Stimulated activated naive CD4-positive, alpha-beta T cell (primary cell): ENCODE measurements at regions not wholly inside any gene's neighbourhood (a gene's known extent, or its start where the extent isn't known, plus 50 kb on each side); places are given as distances from the start of the nearest gene placed in this dataset.

Experiments used
- DNase-seq, 6 experiments: peaks; one replicate each; lab custom pipeline; 2025; lab: John Stamatoyannopoulos, UW

DNA sequence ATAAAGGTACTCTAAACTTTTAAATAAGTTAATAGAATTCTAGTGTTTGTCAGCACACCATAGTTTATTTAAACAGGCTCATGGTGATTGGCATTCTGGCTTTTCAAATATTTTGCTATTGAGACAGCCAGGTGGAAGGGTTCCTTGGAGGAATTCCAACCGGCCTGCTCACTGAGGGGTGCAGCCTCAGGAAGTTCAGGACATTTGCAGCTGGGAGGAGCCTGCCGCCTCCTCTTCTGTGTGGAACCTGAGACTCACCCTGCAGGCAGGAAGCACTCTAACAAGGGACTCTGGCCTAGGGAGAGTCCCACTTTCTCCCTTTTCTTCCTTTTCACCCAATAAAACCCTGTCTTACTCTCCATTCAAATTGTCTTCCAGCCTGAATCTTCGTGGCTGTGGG is 1328.0 kb downstream of the FSTL5 start:
- no peak for DNase-seq

DNA sequence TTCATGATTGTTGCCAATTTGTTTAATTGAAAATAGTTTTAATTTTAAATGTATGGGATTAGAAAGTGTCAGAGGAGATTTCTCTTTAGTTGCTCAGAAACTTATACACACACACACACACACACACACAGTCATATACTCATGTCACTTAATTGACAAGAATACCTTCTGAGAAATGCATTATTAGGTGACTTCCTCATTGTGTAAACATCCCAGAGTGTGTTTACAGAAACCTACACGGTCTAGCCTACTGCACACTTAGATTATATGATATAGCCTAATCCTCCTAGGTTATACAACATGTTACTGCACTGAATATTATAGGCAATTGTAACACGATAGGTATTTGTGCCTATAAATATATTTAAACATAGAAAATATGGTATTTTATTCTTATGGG is 1327.4 kb downstream of the FSTL5 start:
- DNase-seq, result no peak

DNA sequence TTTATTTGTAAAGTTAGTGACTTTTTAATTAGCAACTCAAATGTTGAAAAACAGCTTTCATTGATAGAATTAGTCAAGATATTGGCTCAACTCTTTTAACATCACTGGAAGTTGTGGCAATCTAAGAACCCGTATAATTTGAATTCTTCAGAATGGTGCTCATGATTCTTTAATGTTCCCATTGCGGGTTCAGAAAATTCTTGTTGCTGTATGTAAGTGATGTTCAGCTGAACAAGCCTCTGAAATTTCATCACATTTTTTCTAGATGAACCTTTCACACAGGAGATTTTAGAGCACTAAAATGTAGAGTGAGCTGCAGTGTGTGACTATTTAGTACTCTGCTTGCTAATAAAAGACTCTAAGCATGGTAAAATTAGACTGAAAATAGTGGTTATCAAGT is 1317.7 kb downstream of the FSTL5 start:
- DNase-seq, result no peak

DNA sequence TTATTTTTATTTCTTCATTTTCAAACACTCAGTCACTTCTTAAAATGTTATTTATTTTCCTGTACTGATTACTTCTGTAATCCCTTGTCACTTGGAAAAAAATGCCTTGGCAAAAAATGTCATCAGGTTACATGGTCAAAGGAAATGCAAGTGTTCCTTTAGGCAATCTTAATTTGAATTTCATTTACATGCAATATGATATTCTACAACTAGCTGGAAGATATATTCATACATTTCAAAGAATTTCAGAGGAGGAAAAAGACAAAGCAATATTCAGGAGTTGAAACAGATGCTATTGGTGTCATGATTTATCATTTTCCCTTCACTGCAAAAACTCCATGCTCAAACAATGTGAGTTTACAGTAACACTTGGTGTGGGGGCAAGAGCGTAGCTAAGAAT is 1316.6 kb downstream of the FSTL5 start:
- no peak for DNase-seq

DNA sequence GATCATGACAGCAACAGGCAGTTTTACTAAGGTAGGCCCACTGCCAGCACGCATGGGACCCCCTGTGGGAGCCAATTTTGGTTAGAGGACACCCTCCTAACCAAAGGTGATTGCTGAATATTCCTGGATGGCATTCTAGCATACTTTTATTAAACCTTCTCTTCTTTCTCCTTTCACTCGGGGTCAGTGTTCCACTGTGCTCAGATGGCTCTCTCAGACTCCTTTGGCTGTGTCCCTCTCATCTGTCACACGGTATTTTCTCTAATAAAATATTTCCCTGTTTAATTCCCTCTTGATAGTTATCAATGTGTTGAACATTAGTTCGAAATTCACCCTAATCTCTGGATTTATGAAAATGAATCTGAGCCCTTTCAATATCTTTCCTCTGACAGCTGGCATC is 1315.3 kb downstream of the FSTL5 start:
- no peak for DNase-seq

DNA sequence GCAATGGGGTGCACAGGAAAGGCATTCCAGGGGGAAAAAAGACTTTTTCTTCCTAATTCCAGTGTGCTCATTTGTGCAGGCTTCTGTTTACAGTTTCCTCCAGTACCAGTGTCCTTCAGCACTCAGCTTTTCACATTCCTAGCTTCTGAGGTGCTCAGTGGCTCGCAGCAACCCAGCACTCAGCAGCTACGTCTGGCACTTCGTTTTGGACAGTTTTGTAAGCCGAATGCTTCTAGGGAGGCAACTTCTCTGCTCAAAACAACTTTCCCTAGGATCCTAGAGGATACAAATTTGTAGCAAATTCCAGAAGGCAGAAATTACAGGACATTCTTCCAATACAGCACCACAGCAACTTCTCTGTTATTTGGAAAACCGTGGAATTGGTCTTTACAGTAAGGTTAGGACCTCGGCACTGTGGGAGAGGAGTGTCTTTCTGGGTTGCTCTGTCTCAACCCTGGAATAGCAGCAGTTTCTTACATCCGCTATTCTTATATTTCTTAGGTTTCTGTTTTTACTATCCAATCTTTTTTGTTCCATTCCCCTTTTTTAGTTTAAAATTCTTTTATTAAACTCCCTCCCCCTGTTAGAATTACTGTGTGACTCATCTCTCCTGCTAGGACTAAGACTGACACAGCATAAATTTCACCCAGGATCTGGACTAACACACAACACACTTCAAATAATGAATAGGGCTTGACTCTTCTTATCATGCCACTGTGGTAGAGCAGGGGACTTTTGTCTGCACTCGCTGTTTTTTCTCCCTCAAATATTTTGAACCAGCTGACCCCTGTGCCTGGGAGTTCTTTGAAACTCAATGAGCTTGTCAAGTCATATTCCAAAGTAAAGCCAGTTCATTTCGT is 1314.7 kb downstream of the FSTL5 start:
- no peak for DNase-seq

DNA sequence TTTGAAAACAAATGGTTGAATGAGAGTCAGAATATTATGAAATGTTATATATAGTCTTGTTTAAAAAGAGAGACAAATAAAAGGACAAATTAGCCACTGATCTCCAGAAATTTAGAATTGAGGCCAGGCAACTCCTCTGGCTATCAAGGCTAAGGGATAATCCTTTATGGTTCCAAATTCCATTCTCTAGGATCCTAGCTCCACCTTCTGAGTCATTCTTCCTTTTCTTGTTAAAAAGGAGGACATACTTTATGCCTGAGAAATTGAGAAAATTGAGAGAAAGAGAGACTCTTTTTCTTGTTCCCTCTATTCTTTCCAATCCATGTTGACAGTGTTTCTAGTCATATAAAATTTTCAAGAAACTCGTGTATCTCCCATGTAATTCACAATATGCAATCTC is 1299.5 kb downstream of the FSTL5 start:
- no peak for DNase-seq

DNA sequence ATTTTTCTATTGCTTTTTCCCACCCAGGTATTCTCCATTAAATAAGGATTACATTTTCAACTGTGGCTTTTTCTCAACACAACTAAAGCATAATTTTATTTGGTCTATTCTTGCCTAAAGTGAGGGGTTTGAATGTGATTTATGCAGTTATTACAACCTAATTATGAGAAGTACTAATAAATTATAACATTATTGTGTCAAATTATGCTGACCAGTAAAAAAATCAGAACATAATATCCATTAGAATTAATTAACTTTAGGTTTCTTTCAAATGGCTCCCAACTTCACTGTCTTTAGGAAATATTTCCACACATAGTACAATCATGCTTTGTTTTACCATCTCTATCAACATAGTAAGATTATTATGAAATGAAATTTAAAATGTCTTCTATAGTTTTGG is 1293.9 kb downstream of the FSTL5 start:
- no peak for DNase-seq

DNA sequence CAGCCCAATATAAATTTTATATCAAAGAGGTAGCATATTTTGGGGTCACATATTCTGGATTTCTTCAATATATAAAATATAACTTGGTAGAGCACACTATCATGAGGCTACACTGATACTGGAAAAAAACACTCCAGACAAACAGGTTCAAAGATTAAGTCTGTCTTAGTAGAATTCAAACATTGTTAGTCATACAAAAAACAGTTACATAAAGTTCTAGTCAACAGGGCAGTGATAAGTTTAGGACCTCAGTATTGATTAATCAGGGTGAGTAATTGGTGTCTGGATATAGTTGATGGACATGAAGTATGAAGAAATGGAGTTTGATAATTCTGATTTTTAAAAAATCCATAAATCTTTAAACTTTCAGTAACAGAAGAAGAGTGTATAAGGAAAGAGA is 1291.3 kb downstream of the FSTL5 start:
- no peak for DNase-seq

DNA sequence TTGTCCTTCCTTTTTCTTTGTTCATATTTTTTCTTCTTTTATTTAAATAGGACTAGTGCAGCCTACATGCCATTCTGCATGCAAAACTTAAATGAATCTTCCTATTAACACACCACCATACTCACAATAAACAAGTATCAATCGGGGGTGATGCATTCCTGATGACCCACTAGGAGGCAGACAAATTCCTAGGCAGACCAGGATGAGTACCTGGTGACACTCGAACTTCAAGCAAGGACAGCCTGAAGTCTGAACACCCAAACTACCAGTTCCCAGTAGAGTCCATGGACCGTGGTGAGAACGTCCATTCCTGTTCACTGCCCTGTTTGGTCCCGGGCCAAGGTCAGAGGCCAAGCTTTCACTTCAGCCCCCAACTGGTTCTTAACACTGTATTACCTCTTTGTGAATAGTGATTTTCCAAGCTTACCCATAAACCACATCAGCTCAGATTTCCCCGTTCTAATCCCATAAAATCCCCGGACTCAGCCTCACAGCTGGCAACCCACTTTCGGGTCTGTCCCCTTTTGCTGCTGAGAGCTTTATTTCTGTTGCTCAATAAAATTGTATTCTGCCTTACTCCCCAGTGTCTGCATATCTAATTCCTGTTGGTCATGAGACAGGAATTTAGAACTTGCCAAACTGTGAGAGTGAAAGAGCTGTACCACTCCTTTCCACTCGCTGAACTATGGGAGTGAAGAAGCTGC is 1286.6 kb downstream of the FSTL5 start:
- DNase-seq, result no peak

DNA sequence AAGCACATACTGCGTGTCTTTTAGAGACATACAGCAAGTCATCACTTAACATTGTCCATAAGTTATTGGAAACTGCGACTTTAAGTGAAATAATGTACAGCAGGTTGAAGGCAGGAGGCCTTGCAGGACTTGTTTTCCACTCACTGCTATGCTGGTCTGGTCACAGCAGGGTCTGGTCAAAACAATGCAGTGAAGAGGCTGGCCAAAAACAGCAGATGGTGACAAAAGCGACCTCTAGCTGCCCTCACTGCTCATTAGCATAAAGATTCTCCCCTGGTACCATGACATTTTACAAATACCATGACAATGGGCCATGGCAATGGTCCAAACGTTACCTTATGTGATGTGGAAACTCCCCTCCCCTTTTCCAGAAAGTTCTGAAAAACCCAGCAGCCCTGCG is 1283.6 kb downstream of the FSTL5 start:
- DNase-seq, result no peak

DNA sequence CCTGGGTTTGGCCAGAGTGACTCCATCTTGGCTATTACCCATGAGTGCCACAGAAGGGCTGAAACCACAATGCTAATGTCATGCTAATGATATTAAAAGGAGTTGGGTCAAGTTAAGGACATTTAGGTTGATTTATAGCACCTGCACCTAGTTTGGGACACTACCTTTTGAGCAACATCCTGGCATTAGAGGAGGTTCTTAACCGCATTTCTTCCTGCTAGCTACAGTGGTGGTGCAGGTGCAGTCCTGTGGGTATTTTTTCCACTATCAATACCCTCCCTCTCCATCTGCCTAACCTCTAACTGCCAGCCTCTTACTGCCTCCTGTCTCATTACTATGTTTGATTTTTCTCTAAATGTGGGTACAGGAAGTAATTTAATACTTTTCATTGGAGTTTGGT is 1276.1 kb downstream of the FSTL5 start:
- no peak for DNase-seq

DNA sequence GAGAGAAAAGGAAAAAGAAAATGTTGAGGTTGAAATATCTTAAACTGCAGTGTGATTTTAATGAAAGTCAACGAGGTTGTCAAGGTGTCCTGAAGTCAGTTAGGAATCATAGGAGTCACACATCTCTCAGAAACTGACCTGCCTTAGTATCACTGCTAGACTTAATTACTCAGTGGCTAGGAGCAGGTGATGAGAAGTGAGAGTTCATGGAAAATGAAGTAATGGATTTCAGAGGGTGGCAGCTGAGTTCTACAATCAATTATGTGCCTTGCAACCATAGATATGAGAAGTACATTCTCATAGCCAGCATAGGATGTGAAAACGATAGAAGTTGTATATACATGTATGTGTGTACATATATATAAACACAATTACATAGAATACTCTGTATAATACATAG is 1269.7 kb downstream of the FSTL5 start:
- no peak for DNase-seq

DNA sequence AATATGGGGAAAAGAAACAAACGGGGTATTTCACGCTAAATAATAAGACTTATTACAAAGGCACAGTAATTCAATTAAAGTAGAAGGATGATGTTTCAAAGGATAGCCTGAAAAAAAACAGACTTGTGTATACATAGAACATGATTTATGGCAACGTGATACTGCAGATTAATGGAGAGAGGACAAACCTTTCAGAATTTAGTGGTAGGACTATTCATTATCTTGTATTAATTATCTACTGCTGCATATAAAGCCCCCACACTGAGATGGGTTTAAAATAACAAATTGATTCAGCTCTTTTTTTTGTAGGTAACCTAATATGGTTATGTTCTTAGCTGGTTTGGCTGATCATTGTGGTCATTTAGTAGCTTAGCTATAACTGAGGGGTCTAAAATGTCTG is 1269.0 kb downstream of the FSTL5 start:
- no peak for DNase-seq

DNA sequence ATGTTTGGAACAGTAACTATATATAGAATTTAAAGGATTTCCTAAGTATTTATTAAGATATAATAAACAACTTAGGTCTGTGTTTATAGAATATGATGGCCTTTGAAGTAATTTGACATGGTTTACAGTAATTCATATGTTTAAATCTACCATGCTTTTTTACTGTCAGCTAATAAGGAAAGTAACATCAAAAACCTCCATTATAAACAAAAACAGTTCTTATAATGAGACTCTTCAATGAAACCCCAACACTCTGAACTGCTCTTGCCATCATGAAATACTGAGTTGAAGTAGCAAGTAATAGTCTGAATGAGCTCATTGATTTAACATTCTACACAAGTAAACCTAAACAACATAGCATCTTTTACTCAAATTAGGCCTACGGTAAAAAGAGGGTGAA is 1236.5 kb downstream of the FSTL5 start:
- DNase-seq, result no peak

DNA sequence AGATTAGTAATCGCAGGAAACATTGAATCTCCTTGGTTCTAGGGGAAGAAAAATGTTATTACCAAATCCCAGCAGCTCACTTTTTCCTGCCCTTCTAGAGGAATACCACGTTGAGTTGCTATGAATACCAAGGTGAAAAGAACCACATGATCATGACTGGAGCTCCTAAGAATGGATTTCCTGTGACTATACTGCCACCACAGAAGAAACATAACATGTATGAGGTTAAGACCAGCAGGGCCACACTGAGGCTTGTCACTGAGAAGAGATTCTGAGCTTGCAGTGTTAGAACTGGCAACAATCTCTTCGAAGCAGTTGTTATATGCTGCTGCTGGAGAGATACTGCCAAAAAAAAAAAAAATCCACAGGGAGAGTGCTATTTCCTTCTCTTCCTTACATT is 1235.3 kb downstream of the FSTL5 start:
- no peak for DNase-seq

DNA sequence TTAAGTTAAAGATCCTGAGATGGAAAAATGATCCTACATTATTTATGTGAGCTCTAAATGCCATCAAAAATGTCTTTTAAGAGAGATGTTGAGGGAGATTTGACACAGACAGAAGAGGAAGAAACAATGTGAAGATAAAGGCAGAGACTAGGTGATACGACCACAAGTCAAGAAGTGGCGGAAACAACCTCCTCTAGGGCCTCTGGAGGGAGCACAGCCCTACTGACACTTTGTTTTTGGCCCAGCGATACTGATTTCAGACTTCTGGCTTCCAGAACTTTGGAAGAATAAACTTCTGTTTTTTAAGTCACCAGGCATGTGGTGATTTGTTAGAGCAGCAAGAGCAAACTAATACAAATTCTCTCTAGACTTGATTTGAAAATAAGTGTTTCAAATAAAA is 1216.1 kb downstream of the FSTL5 start:
- DNase-seq, result no peak

DNA sequence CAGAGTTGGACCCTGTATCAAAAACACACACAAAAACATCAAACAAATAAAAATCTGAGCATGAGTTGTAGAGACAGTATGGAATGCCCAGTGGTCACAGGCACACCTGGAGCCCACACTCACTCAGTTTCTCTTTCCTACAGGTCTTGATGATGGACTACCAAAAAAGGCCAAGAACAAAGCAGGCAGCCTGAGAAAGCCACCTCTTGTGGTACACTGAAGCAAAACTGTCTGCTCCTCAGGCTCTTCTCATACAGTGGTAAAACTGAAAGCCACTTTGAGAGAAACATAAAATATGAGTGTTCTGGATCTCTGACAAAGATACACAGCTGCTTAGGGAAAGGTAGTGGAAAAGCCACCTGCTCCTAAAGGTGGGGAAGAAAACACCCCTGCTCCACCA is 1206.9 kb downstream of the FSTL5 start:
- DNase-seq, result no peak

DNA sequence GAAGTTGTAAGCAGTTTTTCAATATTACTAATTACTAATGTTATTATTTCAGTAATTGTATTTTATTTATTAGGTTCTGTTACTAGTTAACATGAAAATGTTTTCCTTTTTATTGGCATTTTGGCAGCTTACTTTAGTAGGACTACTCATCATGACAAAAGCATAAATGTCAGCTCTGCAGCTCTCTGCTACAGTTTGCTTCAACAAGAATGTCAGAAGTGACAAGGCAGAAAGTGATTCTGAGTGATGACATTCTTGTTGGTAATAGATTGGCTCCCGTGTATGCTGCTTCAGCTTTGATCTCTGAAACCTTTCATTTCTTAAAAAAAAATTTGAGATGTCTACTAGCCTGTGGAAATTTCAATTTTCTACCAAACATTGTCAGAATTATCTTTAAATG is 1193.9 kb downstream of the FSTL5 start:
- no peak for DNase-seq

DNA sequence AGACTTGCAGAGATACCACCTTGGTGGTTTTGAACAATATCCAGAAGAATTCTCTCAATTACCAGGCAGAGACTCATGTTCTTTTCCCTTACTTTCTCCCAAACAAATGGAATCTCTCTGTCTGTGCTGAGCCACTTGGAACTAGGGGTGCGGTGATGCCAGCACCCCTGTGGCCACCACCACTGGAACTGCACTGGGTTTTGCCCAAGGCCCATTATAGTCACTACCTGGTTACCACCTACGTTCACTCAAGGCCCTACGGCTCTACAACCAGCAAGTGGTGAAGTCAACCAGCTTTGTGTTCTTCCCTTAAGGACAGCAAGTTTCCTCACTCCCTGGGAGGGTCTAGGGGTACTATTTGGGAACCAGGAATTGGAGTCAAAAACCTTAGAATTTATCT is 1183.7 kb downstream of the FSTL5 start:
- no peak for DNase-seq

DNA sequence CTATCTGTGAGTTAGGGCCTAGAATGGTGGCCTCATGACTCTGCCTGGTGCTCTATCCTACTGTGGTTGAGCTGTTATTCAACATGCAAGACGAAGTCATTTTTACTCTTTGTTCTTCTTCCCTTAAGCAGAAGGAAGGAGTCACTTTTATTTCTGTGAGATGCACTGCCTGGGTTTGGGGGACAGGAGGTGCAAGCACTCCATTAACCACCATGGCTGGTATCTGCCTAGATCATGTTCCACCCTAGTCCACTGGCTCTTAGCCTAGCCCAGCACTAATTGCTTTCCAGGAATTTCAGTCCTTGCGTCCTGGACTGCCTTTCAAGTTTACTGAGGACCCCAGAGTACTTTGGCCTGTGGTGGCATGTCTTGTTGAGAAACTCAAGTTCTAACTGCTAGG is 1182.7 kb downstream of the FSTL5 start:
- no peak for DNase-seq

DNA sequence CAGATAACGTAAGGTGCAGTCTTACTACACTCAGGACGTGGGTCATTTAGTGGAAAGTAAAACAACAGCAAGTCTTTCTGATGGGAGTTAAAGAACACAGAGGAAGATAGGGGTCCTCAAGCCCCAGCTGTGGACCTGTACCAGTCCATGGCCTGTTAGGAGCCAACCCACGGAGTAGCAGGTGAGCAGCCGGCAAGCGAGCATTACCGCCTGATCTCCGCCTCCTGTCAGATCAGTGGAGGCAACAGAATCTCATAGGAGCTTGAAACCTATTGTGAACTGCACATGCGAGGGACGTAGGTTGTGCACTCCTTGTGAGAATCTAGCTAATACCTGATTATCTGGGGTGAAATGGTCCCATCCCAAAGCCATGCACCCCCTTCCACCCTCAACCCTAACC is 1180.8 kb downstream of the FSTL5 start:
- DNase-seq, result no peak

DNA sequence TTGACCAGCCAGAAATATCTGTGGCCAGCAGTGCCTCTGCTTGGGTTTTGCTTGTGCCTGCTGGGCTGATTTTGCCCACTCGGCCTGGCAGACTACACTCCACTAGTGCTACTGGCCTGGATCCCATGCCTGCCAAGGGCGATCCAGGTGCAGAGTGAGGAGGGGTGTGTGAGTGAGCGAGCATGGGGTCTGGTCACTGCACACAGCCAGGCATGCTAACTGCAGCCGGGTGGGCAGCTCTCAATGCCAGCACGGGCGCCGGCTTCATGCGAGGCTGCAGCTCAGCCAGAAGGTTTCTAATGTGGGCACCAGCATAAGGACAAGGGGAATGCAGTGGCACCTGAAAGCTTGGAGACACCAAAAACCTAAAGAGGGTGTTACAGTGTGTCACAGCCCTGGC is 1161.4 kb downstream of the FSTL5 start:
- no peak for DNase-seq
